IPS DF 6.9 (cell line): ENCODE measurements at regions not wholly inside any gene's neighbourhood (a gene's known extent, or its start where the extent isn't known, plus 50 kb on each side); places are given as distances from the start of the nearest gene placed in this dataset.

Experiments used
- DNase-seq: peaks from one replicate; pipeline ENCODE4 v3.0.0-alpha.2; 2013; ENCODE audit warnings: low read depth, low spot score
- H3K27ac ChIP-seq: one replicate; pipeline ENCODE4 v1.5.1; 2013; ENCODE audit warnings: low read length, control low read depth
- H3K27me3 ChIP-seq: 2 replicates; pipeline ENCODE4 v1.6.1; 2013; ENCODE audit warnings: mild to moderate bottlenecking, low read length; ENCODE audit not compliant: control insufficient read depth, insufficient read depth
- H3K36me3 ChIP-seq: 2 replicates; pipeline ENCODE4 v1.6.1; 2013; ENCODE audit warnings: low read length; ENCODE audit not compliant: control insufficient read depth, insufficient read depth
- H3K4me1 ChIP-seq: 2 replicates; pipeline ENCODE4 v1.6.1; 2013; ENCODE audit warnings: low read length; ENCODE audit not compliant: control insufficient read depth, insufficient read depth
- H3K4me3 ChIP-seq: 2 replicates; pipeline ENCODE4 v1.5.1; 2013; ENCODE audit warnings: mild to moderate bottlenecking, low read length
- H3K9me3 ChIP-seq: 2 replicates; pipeline ENCODE4 v1.6.1; 2013; ENCODE audit warnings: low read length, inconsistent platforms; ENCODE audit not compliant: control insufficient read depth, insufficient read depth
- WGBS: extraction: QIAGEN DNeasy Blood & Tissue Kit; methylation state at CpG from one replicate; pipeline ENCODE4 v1.1.7; 2013; ENCODE audit warnings: mixed read lengths, missing lambda C conversion rate; ENCODE audit not compliant: insufficient read length, insufficient coverage; 5-methylcytosine and 5-hydroxymethylcytosine counted together

DNA sequence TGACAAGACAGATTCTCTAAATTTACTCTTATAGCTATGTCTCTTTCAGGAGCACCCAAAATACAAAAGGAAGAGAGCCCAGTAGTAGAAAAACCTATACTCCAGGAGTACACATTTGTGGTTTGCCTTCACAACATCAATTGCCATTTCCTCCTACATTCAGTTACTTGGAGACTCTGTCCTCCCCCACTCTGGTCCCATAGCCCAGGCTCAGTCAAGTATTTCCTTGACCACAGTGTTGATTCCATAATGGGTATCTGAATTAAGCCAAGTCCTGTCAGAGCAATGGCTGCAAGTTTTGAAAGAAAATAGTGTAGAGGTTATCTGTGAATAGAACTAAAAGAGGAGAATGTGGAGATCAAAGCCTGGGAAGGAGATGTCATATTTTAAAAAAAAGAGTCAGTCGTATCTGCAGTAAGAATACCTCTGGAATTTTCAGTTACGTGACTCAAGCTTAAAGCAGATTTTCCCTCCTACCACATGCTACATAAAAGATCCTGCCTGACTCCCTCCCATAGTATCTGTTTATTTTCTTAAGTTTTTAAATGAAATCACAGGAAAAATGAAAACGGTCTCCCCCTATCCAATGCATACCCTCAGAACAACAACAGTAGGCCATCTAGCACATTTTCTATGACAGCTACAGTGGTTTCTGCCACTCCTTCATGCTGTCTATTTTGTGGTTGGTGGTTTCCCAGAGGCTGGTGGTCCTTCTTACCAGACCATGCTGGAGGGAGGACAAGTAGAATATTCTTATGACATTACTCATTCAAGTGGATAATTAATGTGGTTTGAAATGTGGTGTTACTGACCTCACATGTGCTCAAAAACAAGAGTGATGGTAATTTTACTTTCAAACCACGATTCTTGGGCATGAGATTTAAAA, 249.7 kb upstream of the TMEM161B start:
- DNase-seq = no peak
- Histone ChIP-seq H3K27me3 (no peaks in the 10 kb centered on the region), H3K27ac (no peak overlapping the region), H3K4me1 (no peaks in the 10 kb centered on the region), H3K36me3 (no peaks in the 10 kb centered on the region), H3K4me3 (no peak overlapping the region), H3K9me3 (no peaks in the 10 kb centered on the region)
- no CpG with 5 or more reads among the region's 4 CpGs for WGBS

DNA sequence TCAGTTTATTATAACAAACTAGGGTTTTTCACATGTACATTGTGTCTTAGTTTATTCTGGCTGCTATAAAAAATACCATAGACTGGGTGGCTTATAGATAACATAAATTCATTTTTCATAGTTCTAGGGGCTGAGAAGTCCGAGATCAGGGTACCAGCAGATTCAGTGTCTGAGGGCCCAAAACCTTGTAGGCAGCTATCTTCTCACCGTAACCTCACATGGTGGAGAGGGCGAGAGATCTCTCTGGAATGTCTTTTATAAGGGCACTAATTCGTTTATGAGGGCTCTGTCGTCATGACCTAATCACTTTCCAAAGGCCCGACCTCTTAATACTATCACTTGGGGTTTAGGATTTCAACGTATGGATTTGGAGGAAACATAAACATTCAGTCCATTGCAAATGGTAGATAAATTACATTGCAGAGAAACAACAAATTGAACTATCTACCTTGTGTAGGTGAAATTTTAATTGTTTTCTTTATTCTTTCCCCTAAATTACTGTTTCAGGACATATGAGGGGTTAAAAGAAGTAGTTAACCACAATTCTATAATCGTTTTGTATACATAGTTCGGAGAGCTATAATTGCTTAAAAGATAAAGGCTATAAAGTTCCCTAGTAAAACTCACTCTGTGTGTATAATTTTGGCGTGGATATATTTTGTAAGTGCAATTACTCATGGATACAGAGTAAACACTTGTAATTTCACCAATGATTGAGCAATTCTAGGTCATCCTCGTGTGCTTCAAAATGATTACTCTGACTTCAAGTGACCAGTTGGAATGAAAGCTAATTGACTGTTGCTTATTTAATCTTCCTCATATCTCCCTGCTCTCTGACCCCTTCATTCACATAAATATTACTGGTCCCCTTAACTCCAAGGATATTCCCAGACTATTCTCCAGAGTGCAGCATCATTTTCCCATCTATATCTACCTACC, 247.5 kb upstream of the TMEM161B start:
- no peak for DNase-seq
- no peaks in the 10 kb centered on the region for H3K27me3 ChIP-seq
- no CpG with 5 or more reads among the region's 11 CpGs for WGBS
- no peaks in the 10 kb centered on the region for H3K9me3 ChIP-seq
- H3K4me1 ChIP-seq = no peaks in the 10 kb centered on the region
- no peak overlapping the region for H3K4me3 ChIP-seq
- no peaks in the 10 kb centered on the region for H3K36me3 ChIP-seq
- no peak overlapping the region for H3K27ac ChIP-seq

- H3K27me3 ChIP-seq = no peaks in the 10 kb centered on the region
- no peaks in the 10 kb centered on the region for H3K36me3 ChIP-seq
- no peak overlapping the region for H3K27ac ChIP-seq
- no peak overlapping the region for H3K4me3 ChIP-seq
- no CpG with 5 or more reads among the region's 1 CpG for WGBS
- no peaks in the 10 kb centered on the region for H3K4me1 ChIP-seq
- DNase-seq = no peak
- no peaks in the 10 kb centered on the region for H3K9me3 ChIP-seq
Measured at GRCh38 chr5:88515068-88515467, 246.4 kb upstream of the TMEM161B start.

GRCh38 chr5:88509403-88509802, 240.8 kb upstream of the TMEM161B start:
- no CpG with 5 or more reads among the region's 3 CpGs for WGBS
- no peak for DNase-seq
- no peaks in the 10 kb centered on the region for H3K36me3 ChIP-seq
- H3K9me3 ChIP-seq = no peaks in the 10 kb centered on the region
- H3K4me1 ChIP-seq = no peaks in the 10 kb centered on the region
- H3K27me3 ChIP-seq = no peaks in the 10 kb centered on the region
- H3K4me3 ChIP-seq = no peak overlapping the region
- no peak overlapping the region for H3K27ac ChIP-seq

DNA sequence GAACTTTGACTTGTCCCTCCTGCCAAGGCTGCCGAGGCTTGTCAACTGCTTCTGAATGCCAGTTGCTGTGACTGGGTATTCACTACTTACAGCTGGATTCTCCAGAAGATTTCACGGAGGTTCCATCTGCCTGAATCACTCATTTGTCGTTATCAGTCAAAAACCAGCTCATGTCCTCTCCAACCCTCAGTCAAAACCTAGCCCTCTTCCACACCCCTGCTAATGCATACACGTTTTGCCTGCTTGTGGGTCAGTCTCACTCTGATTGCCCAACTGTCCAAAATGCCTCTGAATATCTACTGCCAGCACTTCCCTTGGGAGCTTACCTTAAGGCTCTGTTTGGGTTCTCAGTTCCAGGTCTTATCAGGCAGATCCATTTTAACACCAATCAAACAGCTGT, 238.6 kb upstream of the TMEM161B start:
- Histone ChIP-seq H3K36me3 (no peaks in the 10 kb centered on the region), H3K4me1 (no peaks in the 10 kb centered on the region), H3K27ac (no peak overlapping the region), H3K27me3 (no peaks in the 10 kb centered on the region), H3K4me3 (no peak overlapping the region), H3K9me3 (no peaks in the 10 kb centered on the region)
- WGBS = no CpG with 5 or more reads among the region's 4 CpGs
- DNase-seq = no peak

DNA sequence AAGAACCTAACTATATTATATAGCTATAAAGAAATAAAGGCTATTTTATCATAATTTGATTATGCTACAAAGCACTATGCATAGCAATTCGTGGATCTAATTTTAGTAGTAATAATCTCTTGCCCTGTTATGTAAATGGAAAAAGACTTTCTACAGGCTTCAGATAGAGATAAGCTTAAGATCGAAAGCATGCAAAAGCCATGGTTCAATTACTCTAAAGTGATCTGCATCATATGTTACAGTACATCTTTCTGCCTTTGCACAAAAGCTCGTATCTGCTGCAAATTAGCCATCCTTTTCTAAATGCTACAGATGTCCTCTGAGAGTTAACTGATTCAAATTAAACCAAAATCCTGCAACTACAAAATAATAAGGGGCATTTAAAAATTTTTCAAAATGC, 234.8 kb upstream of the TMEM161B start:
- Histone ChIP-seq H3K9me3 (no peaks in the 10 kb centered on the region), H3K27ac (no peak overlapping the region), H3K4me1 (no peaks in the 10 kb centered on the region), H3K27me3 (no peaks in the 10 kb centered on the region), H3K4me3 (no peak overlapping the region), H3K36me3 (no peaks in the 10 kb centered on the region)
- WGBS = no CpG with 5 or more reads among the region's 3 CpGs
- no peak for DNase-seq

GRCh38 chr5:88503041-88503345, 234.3 kb upstream of the TMEM161B start:
- WGBS = no CpG with 5 or more reads among the region's 2 CpGs
- no peaks in the 10 kb centered on the region for H3K4me1 ChIP-seq
- H3K36me3 ChIP-seq = no peaks in the 10 kb centered on the region
- H3K27me3 ChIP-seq = no peaks in the 10 kb centered on the region
- DNase-seq = no peak
- H3K4me3 ChIP-seq = no peak overlapping the region
- no peaks in the 10 kb centered on the region for H3K9me3 ChIP-seq
- no peak overlapping the region for H3K27ac ChIP-seq

GRCh38 chr5:88502179-88503040, 233.8 kb upstream of the TMEM161B start:
- no peaks in the 10 kb centered on the region for H3K9me3 ChIP-seq
- no CpG with 5 or more reads among the region's 6 CpGs for WGBS
- DNase-seq = no peak
- H3K27ac ChIP-seq = no peak overlapping the region
- H3K4me1 ChIP-seq = no peaks in the 10 kb centered on the region
- H3K27me3 ChIP-seq = no peaks in the 10 kb centered on the region
- H3K4me3 ChIP-seq = no peak overlapping the region
- H3K36me3 ChIP-seq = no peaks in the 10 kb centered on the region

- no peak overlapping the region for H3K27ac ChIP-seq
- no peak overlapping the region for H3K4me3 ChIP-seq
- H3K9me3 ChIP-seq = no peaks in the 10 kb centered on the region
- no peaks in the 10 kb centered on the region for H3K36me3 ChIP-seq
- no peaks in the 10 kb centered on the region for H3K27me3 ChIP-seq
- DNase-seq = no peak
- no CpG with 5 or more reads among the region's 2 CpGs for WGBS
- no peaks in the 10 kb centered on the region for H3K4me1 ChIP-seq
Measured at GRCh38 chr5:88495810-88496209, 227.2 kb upstream of the TMEM161B start.

DNA sequence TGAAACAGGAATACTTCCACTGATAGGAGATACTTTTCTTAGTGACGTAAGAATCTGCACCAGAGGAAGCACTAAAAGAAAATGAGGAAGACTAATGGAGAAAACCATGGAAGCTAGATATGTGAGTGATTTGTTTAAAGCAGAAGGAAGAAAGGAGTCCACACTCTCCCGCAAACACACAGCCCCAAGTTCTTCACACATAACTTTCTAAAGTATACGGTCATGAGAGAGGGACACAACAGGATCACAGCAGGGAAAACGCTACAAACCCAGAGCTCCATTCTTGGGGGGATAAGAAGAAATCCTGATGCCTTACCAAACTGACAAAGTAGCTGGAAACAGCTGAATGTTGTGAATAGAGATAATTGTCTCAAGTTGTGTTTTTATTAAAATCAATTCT, 222.2 kb upstream of the TMEM161B start:
- no peaks in the 10 kb centered on the region for H3K9me3 ChIP-seq
- no peaks in the 10 kb centered on the region for H3K36me3 ChIP-seq
- H3K27ac ChIP-seq = no peak overlapping the region
- no peak for DNase-seq
- no CpG with 5 or more reads among the region's 4 CpGs for WGBS
- no peaks in the 10 kb centered on the region for H3K4me1 ChIP-seq
- H3K4me3 ChIP-seq = no peak overlapping the region
- H3K27me3 ChIP-seq = no peaks in the 10 kb centered on the region
